ENCODE measurements at regions not wholly inside any gene's neighbourhood (a gene's known extent, or its start where the extent isn't known, plus 50 kb on each side); places are given as distances from the start of the nearest gene placed in this dataset.
"Not testable (repeated sequence)": the region's sequence is repeated elsewhere in the genome, so short reads cannot be mapped to it uniquely, and the experiment has no call there.

- no peak for DNase-seq (ENCODE audit: low read depth)
- no peak for TF ChIP-seq CTCF (IDR thresholded peaks at IDR 0.05; ENCODE audit: low read depth, low read length, missing control alignments)
- H3K4me3 ChIP-seq (ENCODE audit: low read depth, low read length) = no peak overlapping the region
These were observed 847.9 kb downstream of the RAB28 start for GRCh38 chr4:12636191-12636590.

GRCh38 chr4:12635629-12636028 lies 848.5 kb downstream of the RAB28 start:
- H3K4me3 ChIP-seq (ENCODE audit: low read depth, low read length) = no peak overlapping the region
- DNase-seq (ENCODE audit: low read depth) = no peak
- no peak for TF ChIP-seq CTCF (IDR thresholded peaks at IDR 0.05; ENCODE audit: low read depth, low read length, missing control alignments)

GRCh38 chr4:12633053-12633651 lies 851.0 kb downstream of the RAB28 start:
- no peak overlapping the region for H3K4me3 ChIP-seq (ENCODE audit: low read depth, low read length)
- TF ChIP-seq CTCF (IDR thresholded peaks at IDR 0.05; ENCODE audit: low read depth, low read length, missing control alignments) = peak; percentile 89
- peak; percentile 44 for DNase-seq (ENCODE audit: low read depth)

- DNase-seq (ENCODE audit: low read depth) = no peak
- no peak for TF ChIP-seq CTCF (IDR thresholded peaks at IDR 0.05; ENCODE audit: low read depth, low read length, missing control alignments)
- H3K4me3 ChIP-seq (ENCODE audit: low read depth, low read length) = no peak overlapping the region
These were observed 868.3 kb downstream of the RAB28 start for GRCh38 chr4:12615822-12616221.

GRCh38 chr4:12612876-12613275 lies 871.3 kb downstream of the RAB28 start:
- H3K4me3 ChIP-seq (ENCODE audit: low read depth, low read length) = no peak overlapping the region
- TF ChIP-seq CTCF (IDR thresholded peaks at IDR 0.05; ENCODE audit: low read depth, low read length, missing control alignments) = no peak

GRCh38 chr4:12609212-12609875 lies 874.8 kb downstream of the RAB28 start:
- DNase-seq (ENCODE audit: low read depth); H3K4me3 ChIP-seq (ENCODE audit: low read depth, low read length): not testable (repeated sequence)

More at GRCh38 chr4:12612876-12613275, 871.3 kb downstream of the RAB28 start:
- DNase-seq (ENCODE audit: low read depth) = no peak

- DNase-seq (ENCODE audit: low read depth) = no peak
- no peak overlapping the region for H3K4me3 ChIP-seq (ENCODE audit: low read depth, low read length)
- TF ChIP-seq CTCF (IDR thresholded peaks at IDR 0.05; ENCODE audit: low read depth, low read length, missing control alignments) = peak; percentile 19
These were observed 888.2 kb downstream of the RAB28 start for GRCh38 chr4:12595986-12596385.

Measured in GM12864 (cell line).